GM10266 (cell line): ENCODE measurements at regions not wholly inside any gene's neighbourhood (a gene's known extent, or its start where the extent isn't known, plus 50 kb on each side); places are given as distances from the start of the nearest gene placed in this dataset.

Experiments used
- DNase-seq: peaks from one replicate; pipeline ENCODE4 v3.0.0; 2012; ENCODE audit errors: extremely low spot score
- TF ChIP-seq, protein P1 (sequence below): IDR thresholded peaks from 2 replicates; pipeline ENCODE4 v1.5.1; 2012; ENCODE audit warnings: mild to moderate bottlenecking, low read depth; ENCODE audit not compliant: control insufficient read depth, insufficient read depth; ENCODE audit errors: missing control alignments

- no peak for DNase-seq
- TF ChIP-seq, protein P1, sequence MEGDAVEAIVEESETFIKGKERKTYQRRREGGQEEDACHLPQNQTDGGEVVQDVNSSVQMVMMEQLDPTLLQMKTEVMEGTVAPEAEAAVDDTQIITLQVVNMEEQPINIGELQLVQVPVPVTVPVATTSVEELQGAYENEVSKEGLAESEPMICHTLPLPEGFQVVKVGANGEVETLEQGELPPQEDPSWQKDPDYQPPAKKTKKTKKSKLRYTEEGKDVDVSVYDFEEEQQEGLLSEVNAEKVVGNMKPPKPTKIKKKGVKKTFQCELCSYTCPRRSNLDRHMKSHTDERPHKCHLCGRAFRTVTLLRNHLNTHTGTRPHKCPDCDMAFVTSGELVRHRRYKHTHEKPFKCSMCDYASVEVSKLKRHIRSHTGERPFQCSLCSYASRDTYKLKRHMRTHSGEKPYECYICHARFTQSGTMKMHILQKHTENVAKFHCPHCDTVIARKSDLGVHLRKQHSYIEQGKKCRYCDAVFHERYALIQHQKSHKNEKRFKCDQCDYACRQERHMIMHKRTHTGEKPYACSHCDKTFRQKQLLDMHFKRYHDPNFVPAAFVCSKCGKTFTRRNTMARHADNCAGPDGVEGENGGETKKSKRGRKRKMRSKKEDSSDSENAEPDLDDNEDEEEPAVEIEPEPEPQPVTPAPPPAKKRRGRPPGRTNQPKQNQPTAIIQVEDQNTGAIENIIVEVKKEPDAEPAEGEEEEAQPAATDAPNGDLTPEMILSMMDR: no peak
These were observed 400.2 kb upstream of the NPVF start for GRCh38 chr7:25628446-25628845.

DNA sequence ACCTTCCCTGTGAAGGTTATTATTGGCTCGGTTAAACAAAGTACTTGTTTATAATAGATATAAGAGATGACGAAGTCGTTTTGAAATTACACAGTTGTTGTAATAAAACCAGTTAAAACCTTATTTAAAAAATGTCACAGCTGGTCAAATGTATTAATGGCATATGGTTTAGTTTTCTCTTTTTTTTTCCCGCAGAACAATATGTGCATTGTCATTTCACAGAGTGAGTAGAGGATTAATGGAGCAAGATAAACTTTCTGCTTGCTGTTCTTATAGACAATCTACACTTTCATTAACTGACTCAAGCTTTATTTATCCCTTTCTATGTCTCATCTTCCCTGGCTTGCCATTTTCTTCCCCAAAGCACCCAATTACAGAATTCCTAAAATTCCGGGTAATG, 404.3 kb upstream of the NPVF start:
- DNase-seq: no peak
- TF ChIP-seq, protein P1: no peak

DNA sequence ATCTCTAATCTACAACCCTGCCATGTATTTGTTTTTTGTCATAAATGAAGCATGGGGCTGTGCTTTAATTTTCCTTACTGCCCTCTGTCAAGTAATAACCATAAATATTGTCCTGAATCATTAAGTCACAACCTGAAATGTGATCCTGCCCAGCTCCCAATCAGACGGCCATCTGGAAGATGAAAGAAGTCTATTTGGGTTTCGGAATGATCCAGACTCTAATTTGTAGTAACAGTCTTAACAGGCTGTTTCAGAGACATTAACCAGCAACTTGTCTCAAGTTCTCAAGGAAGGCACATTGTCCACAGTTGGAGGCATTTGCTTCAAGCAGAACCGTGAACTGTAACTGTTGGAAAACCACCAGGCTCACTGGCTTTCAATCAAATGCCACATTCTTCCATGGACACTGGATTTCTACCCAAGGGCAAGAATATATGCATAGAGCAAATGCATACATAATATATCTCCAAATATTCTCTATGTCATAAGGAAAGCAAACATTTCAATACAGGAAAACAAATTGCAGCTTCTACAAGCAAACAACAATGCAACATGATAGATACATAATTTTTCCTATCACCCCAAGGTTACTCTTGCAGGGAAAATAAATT, 405.2 kb upstream of the NPVF start:
- TF ChIP-seq, protein P1: no peak
- DNase-seq: no peak

DNA sequence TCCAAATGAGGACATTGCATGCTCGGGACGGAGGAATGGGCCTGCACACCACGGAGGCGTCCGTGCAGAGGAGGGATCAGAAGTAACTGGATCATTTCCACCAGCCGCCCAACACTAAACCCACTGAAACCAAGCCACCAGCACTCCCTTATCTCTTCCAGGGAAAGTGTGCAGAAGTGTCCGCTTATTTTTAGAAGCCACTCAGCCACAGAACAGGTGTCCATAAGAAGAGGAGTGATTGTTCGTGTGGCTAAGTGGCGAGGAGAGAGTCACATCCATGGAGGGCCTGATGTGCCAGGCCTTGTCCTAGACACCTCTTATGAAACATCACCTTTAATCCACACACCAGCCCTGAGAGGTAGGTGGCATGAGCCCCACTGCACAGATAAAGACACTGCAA, 407.9 kb upstream of the NPVF start:
- DNase-seq: no peak
- TF ChIP-seq, protein P1: no peak

DNA sequence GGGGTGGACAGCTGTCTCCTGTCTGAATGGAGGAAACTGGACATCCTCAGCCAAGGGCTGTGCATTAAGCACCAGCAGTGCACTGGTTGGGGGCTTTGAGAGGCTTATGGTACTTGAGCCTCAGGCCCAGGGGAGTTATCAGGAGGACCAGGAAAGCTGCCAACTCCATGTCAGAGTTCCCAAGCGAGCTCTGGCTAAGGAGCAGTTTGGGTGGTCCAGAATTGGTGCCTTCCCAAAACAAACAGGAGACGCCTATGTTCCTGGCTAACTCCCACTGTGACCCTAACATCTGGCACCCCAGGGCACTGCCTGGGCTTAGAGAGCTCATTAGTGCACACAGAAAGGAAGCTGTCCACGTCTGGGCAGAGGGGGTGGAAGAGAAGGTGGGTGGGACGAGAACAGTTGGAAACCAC, 408.6 kb upstream of the NPVF start:
- TF ChIP-seq, protein P1: no peak
- DNase-seq: no peak

DNA sequence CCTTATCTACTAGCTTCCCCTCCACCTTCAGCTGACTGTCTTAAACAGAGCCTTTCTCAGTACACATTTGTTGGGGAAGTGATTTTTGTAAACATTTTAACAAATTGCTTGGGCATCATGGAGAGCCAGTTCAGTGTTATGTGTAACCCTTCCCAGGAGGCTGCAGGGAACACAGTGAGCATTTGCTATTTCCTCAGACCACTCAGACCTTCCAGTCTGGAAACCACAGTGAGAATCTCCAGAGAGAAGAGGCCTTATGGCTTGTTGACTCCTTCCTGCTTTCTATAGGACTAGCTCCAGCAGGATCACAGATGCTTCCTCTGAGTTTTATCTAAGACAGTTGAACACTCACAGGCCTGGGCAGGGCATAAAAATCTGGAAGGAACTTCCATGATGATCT, 409.8 kb upstream of the NPVF start:
- TF ChIP-seq, protein P1: no peak
- no peak for DNase-seq

DNA sequence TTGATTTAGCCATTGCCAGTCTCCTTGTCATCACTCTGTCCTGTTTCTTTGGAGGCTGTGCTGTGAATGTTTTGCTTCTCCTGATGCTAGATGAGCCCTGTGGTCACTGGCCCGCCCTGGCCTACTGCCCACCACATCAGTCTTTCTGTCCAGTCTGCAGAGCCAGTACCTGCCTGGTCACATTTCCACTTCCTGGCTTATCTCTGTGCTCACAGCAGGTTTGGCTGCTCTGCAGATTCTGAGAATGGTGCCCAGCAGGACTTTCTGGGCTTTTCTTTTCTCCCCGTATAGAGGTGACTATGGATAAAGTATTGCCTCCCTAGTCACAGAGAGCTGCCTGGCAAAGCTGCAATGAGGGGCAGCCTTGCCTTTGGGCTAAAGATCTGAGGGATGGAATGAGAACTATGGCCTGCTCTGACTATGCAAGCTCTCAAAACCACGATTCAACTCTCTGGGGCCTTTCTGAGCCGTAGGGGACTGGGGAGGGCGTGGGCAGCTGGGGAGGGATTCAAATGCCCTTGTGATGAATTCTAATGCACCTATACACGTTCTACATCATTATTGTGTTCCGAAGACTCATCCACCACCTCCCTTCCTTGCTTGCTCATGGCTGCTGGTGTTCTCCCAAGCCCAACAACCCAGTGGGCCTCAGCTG, 410.4 kb upstream of the NPVF start:
- TF ChIP-seq, protein P1: no peak
- no peak for DNase-seq
